ENCODE measurements at regions not wholly inside any gene's neighbourhood (a gene's known extent, or its start where the extent isn't known, plus 50 kb on each side); places are given as distances from the start of the nearest gene placed in this dataset.

DNA sequence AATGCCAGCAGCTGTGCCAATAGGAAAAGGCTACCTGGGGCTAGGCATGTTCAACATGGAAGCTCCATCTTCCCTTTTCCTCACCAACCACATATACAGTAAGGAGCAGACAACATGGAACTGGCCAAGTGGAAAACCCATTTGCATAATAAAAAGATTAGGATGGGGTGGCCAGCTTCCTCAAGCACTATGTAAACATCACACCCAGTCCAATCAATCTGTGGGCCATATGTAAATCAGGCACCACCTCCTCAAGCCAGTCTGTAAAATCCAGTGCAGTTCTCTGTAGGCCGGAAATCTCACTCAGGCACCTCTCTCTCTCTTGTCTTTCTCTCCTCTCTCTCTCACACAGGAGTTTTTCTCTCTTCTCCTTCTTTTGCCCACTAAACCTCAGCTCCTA lies 360.2 kb upstream of the GRIA1 start:
- H3K9me3 ChIP-seq (ENCODE audit: control insufficient read depth, low read length) = peaks cover 18% of the 10 kb centered on the region
- no peaks in the 10 kb centered on the region for H3K27me3 ChIP-seq (ENCODE audit: control insufficient read depth, insufficient read depth, low read length, poor library complexity, severe bottlenecking)
- no peaks in the 10 kb centered on the region for H3K9me3 Mint-ChIP-seq
- H3K27ac Mint-ChIP-seq = no peak overlapping the region
- H3K36me3 Mint-ChIP-seq (ENCODE audit: low read depth) = no peaks in the 10 kb centered on the region
- no peak overlapping the region for H3K27ac ChIP-seq (ENCODE audit: low read depth, low read length)
- no peak for TF ChIP-seq CTCF (conservative IDR thresholded peaks at IDR 0.05)
- H3K4me1 ChIP-seq (ENCODE audit: control insufficient read depth, insufficient read depth, low read length) = peaks cover 3% of the 10 kb centered on the region
- WGBS, 2 experiments (ENCODE audit: insufficient coverage in 1 of 2, insufficient read length in 1 of 2) = 98% methylated on average over 1 of the region's 1 CpG; no CpG with 5 or more reads in 1 of the 2 experiments
- no peaks in the 10 kb centered on the region for H3K27me3 Mint-ChIP-seq (ENCODE audit: insufficient read depth)
- no peak for DNase-seq
- H3K36me3 ChIP-seq (ENCODE audit: control insufficient read depth, insufficient read depth, low read length) = no peaks in the 10 kb centered on the region
- H3K4me1 Mint-ChIP-seq = peaks cover 7% of the 10 kb centered on the region
- no peak overlapping the region for H3K4me3 ChIP-seq (ENCODE audit: low read length)
- H3K4me3 Mint-ChIP-seq = no peak overlapping the region
- no peak overlapping the region for H3K9ac ChIP-seq (ENCODE audit: extremely low read depth, low read length, poor library complexity, severe bottlenecking)

GRCh38 chr5:153135411-153135810 lies 355.1 kb upstream of the GRIA1 start:
- no peaks in the 10 kb centered on the region for H3K27me3 Mint-ChIP-seq (ENCODE audit: insufficient read depth)
- no peak overlapping the region for H3K9ac ChIP-seq (ENCODE audit: extremely low read depth, low read length, poor library complexity, severe bottlenecking)
- H3K4me3 ChIP-seq (ENCODE audit: low read length) = no peak overlapping the region
- peaks cover 3% of the 10 kb centered on the region for H3K4me1 ChIP-seq (ENCODE audit: control insufficient read depth, insufficient read depth, low read length)
- WGBS, 2 experiments (ENCODE audit: insufficient coverage in 1 of 2, insufficient read length in 1 of 2) = 85 to 90% methylated on average over 4 of the region's 4 CpGs
- no peak overlapping the region for H3K27ac Mint-ChIP-seq
- no peak for TF ChIP-seq CTCF (conservative IDR thresholded peaks at IDR 0.05)
- H3K4me3 Mint-ChIP-seq = no peak overlapping the region
- no peaks in the 10 kb centered on the region for H3K36me3 Mint-ChIP-seq (ENCODE audit: low read depth)
- H3K27ac ChIP-seq (ENCODE audit: low read depth, low read length) = no peak overlapping the region
- H3K27me3 ChIP-seq (ENCODE audit: control insufficient read depth, insufficient read depth, low read length, poor library complexity, severe bottlenecking) = no peaks in the 10 kb centered on the region
- no peak for DNase-seq
- H3K4me1 Mint-ChIP-seq = peaks cover 9% of the 10 kb centered on the region
- no peaks in the 10 kb centered on the region for H3K36me3 ChIP-seq (ENCODE audit: control insufficient read depth, insufficient read depth, low read length)
- peaks cover 18% of the 10 kb centered on the region for H3K9me3 ChIP-seq (ENCODE audit: control insufficient read depth, low read length)
- H3K9me3 Mint-ChIP-seq = no peaks in the 10 kb centered on the region

GRCh38 chr5:153136910-153137614 lies 353.4 kb upstream of the GRIA1 start:
- Mint-ChIP-seq H3K36me3 (ENCODE audit: low read depth) (no peaks in the 10 kb centered on the region), H3K27me3 (ENCODE audit: insufficient read depth) (no peaks in the 10 kb centered on the region), H3K4me1 (peaks cover 8% of the 10 kb centered on the region), H3K4me3 (no peak overlapping the region), H3K9me3 (no peaks in the 10 kb centered on the region), H3K27ac (no peak overlapping the region)
- 87% methylated on average over 5 to 6 of the region's 6 CpGs for WGBS, 2 experiments (ENCODE audit: insufficient coverage in 1 of 2, insufficient read length in 1 of 2)
- Histone ChIP-seq H3K27ac (ENCODE audit: low read depth, low read length) (no peak overlapping the region), H3K4me3 (ENCODE audit: low read length) (no peak overlapping the region), H3K9me3 (ENCODE audit: control insufficient read depth, low read length) (peaks cover 16% of the 10 kb centered on the region), H3K36me3 (ENCODE audit: control insufficient read depth, insufficient read depth, low read length) (no peaks in the 10 kb centered on the region), H3K9ac (ENCODE audit: extremely low read depth, low read length, poor library complexity, severe bottlenecking) (no peak overlapping the region), H3K4me1 (ENCODE audit: control insufficient read depth, insufficient read depth, low read length) (no peaks in the 10 kb centered on the region), H3K27me3 (ENCODE audit: control insufficient read depth, insufficient read depth, low read length, poor library complexity, severe bottlenecking) (no peaks in the 10 kb centered on the region)
- DNase-seq = no peak
- TF ChIP-seq CTCF (conservative IDR thresholded peaks at IDR 0.05) = no peak

Measured in endodermal cell (in vitro differentiated cells).